ENCODE measurements at regions not wholly inside any gene's neighbourhood (a gene's known extent, or its start where the extent isn't known, plus 50 kb on each side); places are given as distances from the start of the nearest gene placed in this dataset.

- no peak for TF ChIP-seq CTCF (IDR thresholded peaks at IDR 0.05; ENCODE audit: low read depth, low read length)
- Histone ChIP-seq H3K9me3 (ENCODE audit: control insufficient read depth, insufficient read depth, low read length) (no peaks in the 10 kb centered on the region), H3K27ac (ENCODE audit: low read depth, low read length) (no peak overlapping the region), H3K4me3 (ENCODE audit: low read depth, low read length) (no peak overlapping the region), H3K27me3 (ENCODE audit: control insufficient read depth, insufficient read depth, low read length) (no peaks in the 10 kb centered on the region)
- CTCF ChIA-PET = interaction anchor here (1.9 kb wide), 1 partner anchor 122 kb away, joined by 9 read pairs; no protein-coding TSS in a partner anchor
- POLR2A ChIA-PET = no interaction called here
- DNase-seq (ENCODE audit: low read depth, low spot score) = no peak
Observed at GRCh38 chr2:179341152-179341866, 76.7 kb upstream of the SESTD1 start.

- TF ChIP-seq CTCF (IDR thresholded peaks at IDR 0.05; ENCODE audit: low read depth, low read length) = peak; percentile 49; the same call in 1 of the 2 replicates
- CTCF ChIA-PET = interaction anchor here (0.5 to 1.9 kb wide), 3 partner anchors 121 to 186 kb away, joined by 3 to 9 read pairs (median 4); no protein-coding TSS in a partner anchor
- DNase-seq (ENCODE audit: low read depth, low spot score) = no peak
- H3K27me3 ChIP-seq (ENCODE audit: control insufficient read depth, insufficient read depth, low read length) = no peaks in the 10 kb centered on the region
- no peak overlapping the region for H3K4me3 ChIP-seq (ENCODE audit: low read depth, low read length)
- H3K9me3 ChIP-seq (ENCODE audit: control insufficient read depth, insufficient read depth, low read length) = no peaks in the 10 kb centered on the region
- POLR2A ChIA-PET = no interaction called here
- no peak overlapping the region for H3K27ac ChIP-seq (ENCODE audit: low read depth, low read length)
Observed at GRCh38 chr2:179340678-179341077, 76.0 kb upstream of the SESTD1 start.

DNA sequence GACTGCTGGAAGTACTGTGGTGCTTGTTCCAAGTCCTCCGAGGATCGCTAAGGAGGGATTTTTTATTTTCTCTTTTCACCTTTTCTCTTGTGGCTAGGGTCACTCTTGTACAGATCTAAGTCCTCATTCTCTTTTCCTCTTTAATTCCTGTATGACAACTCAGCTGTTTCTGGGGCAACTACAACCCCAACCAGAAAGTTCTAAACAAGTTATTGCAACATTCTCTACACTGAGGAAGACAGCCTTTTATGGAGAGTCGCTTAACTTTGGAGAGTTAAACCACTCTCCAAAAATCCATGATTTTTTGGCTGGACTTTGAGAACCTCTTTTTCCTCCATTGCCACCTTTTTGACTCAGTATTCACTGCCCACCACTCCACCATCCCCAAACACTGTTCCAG lies 74.0 kb upstream of the SESTD1 start:
- Histone ChIP-seq H3K27ac (ENCODE audit: low read depth, low read length) (no peak overlapping the region), H3K27me3 (ENCODE audit: control insufficient read depth, insufficient read depth, low read length) (no peaks in the 10 kb centered on the region), H3K9me3 (ENCODE audit: control insufficient read depth, insufficient read depth, low read length) (no peaks in the 10 kb centered on the region), H3K4me3 (ENCODE audit: low read depth, low read length) (no peak overlapping the region)
- CTCF ChIA-PET = interaction anchor here (1.0 kb wide), 1 partner anchor 101 kb away, joined by 3 read pairs; no protein-coding TSS in a partner anchor
- POLR2A ChIA-PET = no interaction called here
- DNase-seq (ENCODE audit: low read depth, low spot score) = no peak
- TF ChIP-seq CTCF (IDR thresholded peaks at IDR 0.05; ENCODE audit: low read depth, low read length) = no peak

DNA sequence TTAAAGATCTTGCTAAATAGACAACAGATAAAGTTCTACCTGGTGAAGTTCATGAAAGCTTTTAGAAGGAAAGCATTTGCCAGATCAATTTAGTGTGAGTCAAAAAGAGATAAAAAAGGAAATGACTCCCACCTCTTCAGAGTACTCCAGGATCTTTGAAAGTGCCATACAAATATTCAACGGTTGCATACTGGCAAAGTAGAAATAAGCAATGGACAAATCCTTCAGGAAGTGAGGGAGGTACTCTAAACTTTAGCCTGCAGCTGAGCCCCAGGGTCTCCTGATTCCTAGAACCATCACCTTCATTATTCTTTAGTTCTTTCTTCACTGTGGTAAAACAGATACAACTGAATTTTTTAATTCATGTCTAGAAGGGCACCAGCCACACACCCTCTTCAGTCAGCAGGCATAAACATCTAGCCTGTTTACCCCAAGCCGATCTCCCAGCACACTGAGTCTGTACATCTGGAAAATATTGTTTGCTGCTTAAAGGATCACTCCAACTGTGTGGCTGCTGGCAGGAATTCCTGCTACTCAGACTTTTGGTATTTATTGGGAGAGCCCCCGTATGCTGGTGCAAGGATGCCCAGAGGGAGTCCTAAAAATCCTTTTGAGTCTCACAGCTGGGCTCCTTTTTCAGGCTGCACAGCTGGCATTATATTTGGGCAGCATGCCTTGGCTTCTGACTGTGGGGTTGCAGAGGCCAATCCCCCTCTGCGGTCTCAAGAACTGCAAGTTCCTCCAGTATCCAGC lies 72.3 kb upstream of the SESTD1 start:
- DNase-seq (ENCODE audit: low read depth, low spot score) = no peak
- CTCF ChIA-PET = interaction anchor here (1.3 kb wide), 1 partner anchor 82 kb away, joined by 3 read pairs; no protein-coding TSS in a partner anchor
- Histone ChIP-seq H3K27me3 (ENCODE audit: control insufficient read depth, insufficient read depth, low read length) (no peaks in the 10 kb centered on the region), H3K27ac (ENCODE audit: low read depth, low read length) (no peak overlapping the region), H3K9me3 (ENCODE audit: control insufficient read depth, insufficient read depth, low read length) (no peaks in the 10 kb centered on the region), H3K4me3 (ENCODE audit: low read depth, low read length) (no peak overlapping the region)
- POLR2A ChIA-PET = interaction anchor here (0.6 kb wide), 1 partner anchor 150 kb away, joined by 5 read pairs; no protein-coding TSS in a partner anchor
- no peak for TF ChIP-seq CTCF (IDR thresholded peaks at IDR 0.05; ENCODE audit: low read depth, low read length)

DNA sequence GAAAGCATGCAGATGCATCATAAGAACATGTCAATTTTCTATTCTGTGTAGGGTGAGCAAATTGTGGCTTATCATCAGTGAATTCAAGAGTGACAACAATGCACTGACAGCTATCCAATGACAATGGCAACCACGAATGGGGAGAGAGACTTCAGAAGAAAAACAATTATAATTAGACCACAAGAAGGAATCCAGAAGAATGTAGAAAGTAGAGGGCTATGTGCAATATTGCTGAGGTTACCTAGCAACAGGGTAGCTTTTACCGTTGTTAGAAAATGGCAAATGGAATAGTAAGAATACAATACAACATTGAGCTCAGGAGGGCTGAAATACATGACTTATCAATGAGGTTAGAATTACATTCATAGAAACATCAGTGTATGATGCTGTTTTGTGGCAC lies 71.1 kb upstream of the SESTD1 start:
- Histone ChIP-seq H3K27ac (ENCODE audit: low read depth, low read length) (no peak overlapping the region), H3K27me3 (ENCODE audit: control insufficient read depth, insufficient read depth, low read length) (no peaks in the 10 kb centered on the region), H3K9me3 (ENCODE audit: control insufficient read depth, insufficient read depth, low read length) (no peaks in the 10 kb centered on the region), H3K4me3 (ENCODE audit: low read depth, low read length) (no peak overlapping the region)
- ChIA-PET POLR2A (no interaction called here), CTCF (no interaction called here)
- no peak for DNase-seq (ENCODE audit: low read depth, low spot score)
- no peak for TF ChIP-seq CTCF (IDR thresholded peaks at IDR 0.05; ENCODE audit: low read depth, low read length)

Measured in AG04450 (cell line).